ENCODE measurements at regions not wholly inside any gene's neighbourhood (a gene's known extent, or its start where the extent isn't known, plus 50 kb on each side); places are given as distances from the start of the nearest gene placed in this dataset.
"Not testable (repeated sequence)": the region's sequence is repeated elsewhere in the genome, so short reads cannot be mapped to it uniquely, and the experiment has no call there.

GRCh38 chr11:116366980-116367645 is 405.7 kb downstream of the BUD13 start:
- Histone ChIP-seq H3K4me1 (no peaks in the 10 kb centered on the region), H3K9me3 (no peaks in the 10 kb centered on the region), H3K27me3 (no peaks in the 10 kb centered on the region), H3K27ac (no peak overlapping the region), H3K36me3 (replicated peaks in 1 of 2; ENCODE audit: insufficient read depth in 1 of 2, low read depth in 2 of 2) (no peaks in the 10 kb centered on the region), H3K4me3 (no peak overlapping the region)
- 37 to 39% methylated on average over 4 of the region's 4 CpGs for WGBS, 2 donors
- ATAC-seq = no peak
- no peak for DNase-seq
- intact Hi-C loops (cut with DNase I) = no loop called here
- TF ChIP-seq POLR2A (IDR thresholded peaks at IDR 0.05) = no peak
- TF ChIP-seq, protein P1, sequence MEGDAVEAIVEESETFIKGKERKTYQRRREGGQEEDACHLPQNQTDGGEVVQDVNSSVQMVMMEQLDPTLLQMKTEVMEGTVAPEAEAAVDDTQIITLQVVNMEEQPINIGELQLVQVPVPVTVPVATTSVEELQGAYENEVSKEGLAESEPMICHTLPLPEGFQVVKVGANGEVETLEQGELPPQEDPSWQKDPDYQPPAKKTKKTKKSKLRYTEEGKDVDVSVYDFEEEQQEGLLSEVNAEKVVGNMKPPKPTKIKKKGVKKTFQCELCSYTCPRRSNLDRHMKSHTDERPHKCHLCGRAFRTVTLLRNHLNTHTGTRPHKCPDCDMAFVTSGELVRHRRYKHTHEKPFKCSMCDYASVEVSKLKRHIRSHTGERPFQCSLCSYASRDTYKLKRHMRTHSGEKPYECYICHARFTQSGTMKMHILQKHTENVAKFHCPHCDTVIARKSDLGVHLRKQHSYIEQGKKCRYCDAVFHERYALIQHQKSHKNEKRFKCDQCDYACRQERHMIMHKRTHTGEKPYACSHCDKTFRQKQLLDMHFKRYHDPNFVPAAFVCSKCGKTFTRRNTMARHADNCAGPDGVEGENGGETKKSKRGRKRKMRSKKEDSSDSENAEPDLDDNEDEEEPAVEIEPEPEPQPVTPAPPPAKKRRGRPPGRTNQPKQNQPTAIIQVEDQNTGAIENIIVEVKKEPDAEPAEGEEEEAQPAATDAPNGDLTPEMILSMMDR (IDR thresholded peaks at IDR 0.05) = no peak

DNA sequence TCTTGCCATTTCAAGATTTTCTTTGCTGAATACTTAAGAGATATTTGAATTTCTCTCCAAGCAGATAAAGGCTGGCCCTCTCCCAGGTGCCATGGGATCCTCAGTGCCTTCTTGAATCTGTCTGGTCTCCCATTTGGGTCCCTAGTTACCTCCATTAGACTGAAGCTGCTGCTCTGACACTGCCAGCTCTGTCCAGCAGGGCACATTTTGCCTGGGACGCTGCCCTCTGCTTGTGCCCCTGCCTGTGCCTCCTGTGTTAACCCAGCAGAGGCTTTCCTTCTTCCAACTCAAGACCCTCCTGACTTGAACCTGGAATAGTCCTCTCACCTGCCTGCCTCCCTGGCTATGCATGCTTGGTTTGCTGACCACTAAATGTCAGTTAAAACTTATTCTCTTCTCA is 406.3 kb downstream of the BUD13 start:
- 40% methylated on average over 1 of the region's 1 CpG for WGBS, 2 donors
- no peak for TF ChIP-seq POLR2A (IDR thresholded peaks at IDR 0.05)
- TF ChIP-seq, protein P1 (IDR thresholded peaks at IDR 0.05) = no peak
- ATAC-seq (no peak), DNase-seq (no peak)
- no peaks in the 10 kb centered on the region for H3K9me3 ChIP-seq
- H3K4me3 ChIP-seq = no peak overlapping the region
- no peaks in the 10 kb centered on the region for H3K4me1 ChIP-seq
- no peaks in the 10 kb centered on the region for H3K27me3 ChIP-seq
- no peak overlapping the region for H3K27ac ChIP-seq
- intact Hi-C loops (cut with DNase I) = no loop called here
- no peaks in the 10 kb centered on the region for H3K36me3 ChIP-seq (replicated peaks in 1 of 2; ENCODE audit: insufficient read depth in 1 of 2, low read depth in 2 of 2)

DNA sequence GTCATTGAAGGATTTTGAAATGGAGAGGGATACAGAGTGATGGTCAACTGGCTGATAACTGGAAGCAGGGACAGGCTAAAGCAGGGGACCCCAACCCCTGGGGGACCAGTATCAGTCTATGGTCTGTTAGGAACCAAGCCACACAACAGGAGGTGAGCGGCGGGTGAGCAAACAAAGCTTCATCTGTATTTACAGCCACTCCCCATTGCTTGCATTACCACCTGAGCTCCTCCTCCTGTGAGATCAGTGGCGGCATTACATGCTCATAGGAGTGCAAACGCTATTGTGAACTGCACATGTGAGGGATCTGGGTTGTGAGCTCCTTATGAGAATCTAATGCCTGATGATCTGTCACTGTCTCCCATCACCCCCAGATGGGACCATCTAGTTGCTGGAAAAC is 407.9 kb downstream of the BUD13 start:
- H3K27me3 ChIP-seq; H3K27ac ChIP-seq; H3K36me3 ChIP-seq (replicated peaks in 1 of 2; ENCODE audit: insufficient read depth in 1 of 2, low read depth in 2 of 2); H3K4me3 ChIP-seq; DNase-seq; H3K4me1 ChIP-seq; H3K9me3 ChIP-seq; ATAC-seq; intact Hi-C loops (cut with DNase I): not testable (repeated sequence)
- 71 to 92% methylated on average over 3 to 4 of the region's 4 CpGs for WGBS, 2 donors

DNA sequence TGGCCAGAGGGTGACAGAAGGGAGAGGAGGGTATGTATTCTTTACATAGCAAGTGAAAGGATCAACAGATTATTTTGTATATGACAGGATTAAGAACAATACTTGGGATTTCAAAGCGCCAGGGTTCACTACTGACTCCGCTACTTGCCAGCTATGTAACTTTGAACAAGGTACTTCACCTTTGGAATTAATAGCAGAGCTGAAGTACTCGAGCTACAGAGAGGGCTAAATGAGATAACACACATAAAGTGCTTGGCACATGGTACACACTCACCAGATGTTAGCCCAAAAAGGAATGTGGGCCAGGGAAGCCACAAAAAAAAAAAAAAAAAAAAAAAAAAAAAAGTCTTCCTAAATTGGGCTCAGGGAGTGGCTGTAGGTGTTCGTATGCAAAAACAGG is 408.4 kb downstream of the BUD13 start:
- Histone ChIP-seq H3K9me3 (no peaks in the 10 kb centered on the region), H3K4me1 (no peaks in the 10 kb centered on the region), H3K36me3 (replicated peaks in 1 of 2; ENCODE audit: insufficient read depth in 1 of 2, low read depth in 2 of 2) (no peaks in the 10 kb centered on the region), H3K27ac (no peak overlapping the region), H3K27me3 (no peaks in the 10 kb centered on the region), H3K4me3 (no peak overlapping the region)
- WGBS, 2 donors = 63 to 76% methylated on average over 4 of the region's 4 CpGs
- TF ChIP-seq POLR2A (IDR thresholded peaks at IDR 0.05) = no peak
- TF ChIP-seq, protein P1 (IDR thresholded peaks at IDR 0.05) = no peak
- ATAC-seq = no peak
- no peak for DNase-seq
- intact Hi-C loops (cut with DNase I) = no loop called here

DNA sequence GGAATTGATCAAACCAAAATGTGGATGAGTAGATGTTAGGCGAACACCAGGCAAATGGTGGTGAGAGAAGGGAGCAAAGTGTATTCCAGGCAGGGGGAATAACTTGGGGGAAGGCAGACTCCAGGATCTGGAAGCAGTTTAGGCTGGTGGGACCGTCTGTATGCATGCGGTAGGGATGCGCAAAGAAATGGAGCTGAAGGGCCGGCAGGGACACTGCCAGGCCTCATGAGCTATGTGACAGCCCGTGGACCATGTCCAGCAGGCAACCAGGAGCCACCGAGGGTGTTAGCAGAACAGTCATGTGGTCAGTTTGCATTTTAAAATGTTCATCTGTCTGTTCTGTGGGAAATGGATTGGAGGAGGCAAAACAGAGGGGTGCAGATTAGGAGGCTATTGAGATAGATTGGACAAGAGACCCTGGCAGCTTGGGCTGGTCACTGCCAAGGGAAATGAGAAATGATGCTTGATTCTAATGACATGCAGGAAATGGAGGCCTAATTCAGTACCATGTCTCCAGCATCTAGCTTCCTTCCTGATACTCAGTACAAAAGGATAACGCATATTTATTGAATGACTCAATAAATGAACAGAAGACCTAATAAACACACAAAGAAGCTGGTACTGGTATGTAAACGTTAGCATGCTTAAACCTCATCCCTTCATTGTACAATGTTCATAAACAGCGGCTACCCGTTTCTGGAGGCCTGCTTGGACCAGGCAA is 412.4 kb downstream of the BUD13 start:
- Histone ChIP-seq H3K4me1 (no peaks in the 10 kb centered on the region), H3K27ac (no peak overlapping the region), H3K9me3 (no peaks in the 10 kb centered on the region), H3K27me3 (no peaks in the 10 kb centered on the region), H3K4me3 (no peak overlapping the region), H3K36me3 (replicated peaks in 1 of 2; ENCODE audit: insufficient read depth in 1 of 2, low read depth in 2 of 2) (no peaks in the 10 kb centered on the region)
- DNase-seq (no peak), ATAC-seq (no peak)
- no peak for TF ChIP-seq POLR2A (IDR thresholded peaks at IDR 0.05)
- TF ChIP-seq, protein P1 (IDR thresholded peaks at IDR 0.05) = no peak
- intact Hi-C loops (cut with DNase I) = no loop called here
- 71 to 77% methylated on average over 11 of the region's 11 CpGs for WGBS, 2 donors
